WTC11 (cell line): ENCODE measurements at regions not wholly inside any gene's neighbourhood (a gene's known extent, or its start where the extent isn't known, plus 50 kb on each side); places are given as distances from the start of the nearest gene placed in this dataset.

Experiments
- ATAC-seq: fragments of 200-7000 bp; cut with Tn5 transposase; 2 replicates; pipeline ENCODE4 v1.10.0; 2021; ENCODE audit warnings: mild to moderate bottlenecking, moderate library complexity
- CTCF ChIA-PET: fragments of 300-600 bp; sonication (Branson Sonifier 250); formaldehyde crosslinking; loops from one replicate; lab custom pipeline; 2021; ENCODE audit warnings: antibody characterized with exemption; lab: Charles Lee
- POLR2A ChIA-PET: fragments of 350-600 bp; sonication (Branson Sonifier 250); formaldehyde crosslinking; loops from one replicate; lab custom pipeline; 2021; ENCODE audit warnings: antibody characterized with exemption; lab: Charles Lee
- DNase-seq: peaks from one replicate; pipeline ENCODE4 v3.0.0; 2021; ENCODE audit warnings: low spot score
- H3K27ac Mint-ChIP-seq: 2 replicates; pipeline ENCODE4 v1.8.0; 2021; ENCODE audit warnings: mixed read lengths
- H3K27me3 Mint-ChIP-seq: 2 replicates; pipeline ENCODE4 v1.8.0; 2021; ENCODE audit warnings: low read depth, mild to moderate bottlenecking, moderate library complexity, mixed read lengths
- H3K36me3 Mint-ChIP-seq: 2 replicates; pipeline ENCODE4 v1.8.0; 2021; ENCODE audit warnings: mixed read lengths
- H3K4me1 Mint-ChIP-seq: 2 replicates; pipeline ENCODE4 v1.8.0; 2022; ENCODE audit warnings: mixed read lengths
- H3K4me3 Mint-ChIP-seq: 2 replicates; pipeline ENCODE4 v1.8.0; 2021; ENCODE audit warnings: mild to moderate bottlenecking, moderate library complexity, mixed read lengths
- H3K9me3 Mint-ChIP-seq: 2 replicates; pipeline ENCODE4 v1.8.0; 2021; ENCODE audit warnings: mixed read lengths
- ESRRA ChIP-seq: sonication (generic); formaldehyde crosslinking; IDR thresholded peaks from 2 replicates; pipeline ENCODE4 v1.8.1; 2022; ENCODE audit warnings: mild to moderate bottlenecking, missing genetic modification reagents, borderline replicate concordance
- FOXJ3 ChIP-seq: sonication (generic); formaldehyde crosslinking; IDR thresholded peaks from 2 replicates; pipeline ENCODE4 v1.9.0; 2021; ENCODE audit warnings: missing genetic modification reagents, mild to moderate bottlenecking, borderline replicate concordance
- GTF2I ChIP-seq: fragments of 250-450 bp; sonication (Bioruptor Pico); conservative IDR thresholded peaks from 2 replicates; pipeline ENCODE4 v1.4.0; 2021; ENCODE audit warnings: mild to moderate bottlenecking
- JAZF1 ChIP-seq: fragments of 250-450 bp; sonication (Bioruptor Pico); IDR thresholded peaks from 2 replicates; pipeline ENCODE4 v1.9.0; 2021; ENCODE audit warnings: moderate library complexity, mild to moderate bottlenecking, inconsistent platforms
- JUN ChIP-seq: sonication (generic); formaldehyde crosslinking; IDR thresholded peaks from 2 replicates; pipeline ENCODE4 v1.8.0; 2023; ENCODE audit warnings: mild to moderate bottlenecking, missing genetic modification reagents
- OVOL2 ChIP-seq: fragments of 250-450 bp; sonication (Bioruptor Pico); IDR thresholded peaks from 2 replicates; pipeline ENCODE4 v1.9.0; 2021; ENCODE audit warnings: mild to moderate bottlenecking, borderline replicate concordance
- PRRX2 ChIP-seq: fragments of 250-450 bp; sonication (Bioruptor Pico); IDR thresholded peaks from 2 replicates; pipeline ENCODE4 v1.8.0; 2021; ENCODE audit warnings: mild to moderate bottlenecking
- ZNF219 ChIP-seq: sonication (generic); formaldehyde crosslinking; IDR thresholded peaks from 2 replicates; pipeline ENCODE4 v1.8.0; 2023; ENCODE audit warnings: missing genetic modification reagents, mild to moderate bottlenecking, borderline replicate concordance
- TF ChIP-seq, protein P1 (sequence below): sonication (generic); formaldehyde crosslinking; IDR thresholded peaks from 2 replicates; pipeline ENCODE4 v1.8.0; 2022; ENCODE audit warnings: mild to moderate bottlenecking, missing genetic modification reagents
- TF ChIP-seq, protein P2 (sequence below): sonication (generic); formaldehyde crosslinking; IDR thresholded peaks from 2 replicates; pipeline ENCODE4 v1.8.0; 2022; ENCODE audit warnings: mild to moderate bottlenecking, missing genetic modification reagents
- TF ChIP-seq, protein P3 (sequence below): fragments of 200-600 bp; IDR thresholded peaks from 2 replicates; pipeline ENCODE4 v1.8.0; 2022; ENCODE audit warnings: antibody characterized with exemption
- TF ChIP-seq, protein P4 (sequence below): sonication (generic); formaldehyde crosslinking; IDR thresholded peaks from 2 replicates; pipeline ENCODE4 v1.8.1; 2022; ENCODE audit warnings: missing genetic modification reagents, borderline replicate concordance
- TF ChIP-seq, protein P5 (sequence below): sonication (generic); formaldehyde crosslinking; IDR thresholded peaks from 2 replicates; pipeline ENCODE4 v1.8.0; 2022; ENCODE audit warnings: mild to moderate bottlenecking, missing genetic modification reagents
- TF ChIP-seq, protein P6 (sequence below): fragments of 250-450 bp; sonication (Bioruptor Pico); IDR thresholded peaks from 2 replicates; pipeline ENCODE4 v1.8.0; 2021; ENCODE audit warnings: mild to moderate bottlenecking
- TF ChIP-seq, protein P7 (sequence below): fragments of 250-450 bp; sonication (Bioruptor Pico); IDR thresholded peaks from 2 replicates; pipeline ENCODE4 v2.1.2; 2022; ENCODE audit warnings: mild to moderate bottlenecking, moderate library complexity
- TF ChIP-seq, protein P8 (sequence below): sonication (generic); formaldehyde crosslinking; conservative IDR thresholded peaks from 2 replicates; pipeline ENCODE4 v1.8.1; 2022; ENCODE audit warnings: mild to moderate bottlenecking, missing genetic modification reagents
- TF ChIP-seq, protein P9 (sequence below): sonication (generic); formaldehyde crosslinking; IDR thresholded peaks from 2 replicates; pipeline ENCODE4 v1.8.1; 2022; ENCODE audit warnings: low read depth, missing genetic modification reagents, borderline replicate concordance
- TF ChIP-seq, protein P10 (sequence below): fragments of 250-450 bp; sonication (Bioruptor Pico); IDR thresholded peaks from 2 replicates; pipeline ENCODE4 v1.9.0; 2021; ENCODE audit warnings: mild to moderate bottlenecking

DNA sequence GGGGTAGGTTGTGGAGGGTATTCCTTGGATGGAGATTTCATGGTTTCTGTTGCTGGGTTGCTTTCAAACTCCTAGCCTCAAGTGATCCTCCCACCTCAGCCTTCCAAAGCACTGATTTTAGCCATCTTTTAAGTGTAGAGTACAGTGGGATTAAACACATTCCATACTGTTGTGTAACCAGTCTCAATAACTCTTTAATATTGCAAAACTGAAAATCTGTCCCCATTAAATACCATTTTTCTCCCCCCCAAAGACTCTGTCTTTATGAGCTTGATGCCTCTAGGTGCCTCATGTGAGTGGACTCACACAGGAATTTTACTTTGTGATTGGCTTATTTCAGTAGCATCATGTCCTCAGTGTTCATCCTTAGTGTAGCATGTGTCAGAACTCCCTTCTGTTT is 74.7 kb upstream of the ATP10A start:
- ChIA-PET POLR2A (interaction anchor here (0.6 kb wide), 1 partner anchor 430 kb away, joined by 3 read pairs; no protein-coding TSS in a partner anchor), CTCF (no interaction called here)
- Mint-ChIP-seq H3K27ac (no peak overlapping the region), H3K27me3 (no peaks in the 10 kb centered on the region), H3K9me3 (no peaks in the 10 kb centered on the region), H3K36me3 (no peaks in the 10 kb centered on the region)
- ATAC-seq: no peak
- TF ChIP-seq, protein P1, sequence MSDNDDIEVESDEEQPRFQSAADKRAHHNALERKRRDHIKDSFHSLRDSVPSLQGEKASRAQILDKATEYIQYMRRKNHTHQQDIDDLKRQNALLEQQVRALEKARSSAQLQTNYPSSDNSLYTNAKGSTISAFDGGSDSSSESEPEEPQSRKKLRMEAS (CRISPR knock-in tag): no peak
- TF ChIP-seq, protein P2, sequence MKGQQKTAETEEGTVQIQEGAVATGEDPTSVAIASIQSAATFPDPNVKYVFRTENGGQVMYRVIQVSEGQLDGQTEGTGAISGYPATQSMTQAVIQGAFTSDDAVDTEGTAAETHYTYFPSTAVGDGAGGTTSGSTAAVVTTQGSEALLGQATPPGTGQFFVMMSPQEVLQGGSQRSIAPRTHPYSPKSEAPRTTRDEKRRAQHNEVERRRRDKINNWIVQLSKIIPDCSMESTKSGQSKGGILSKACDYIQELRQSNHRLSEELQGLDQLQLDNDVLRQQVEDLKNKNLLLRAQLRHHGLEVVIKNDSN (CRISPR knock-in tag): no peak
- TF ChIP-seq, protein P3, sequence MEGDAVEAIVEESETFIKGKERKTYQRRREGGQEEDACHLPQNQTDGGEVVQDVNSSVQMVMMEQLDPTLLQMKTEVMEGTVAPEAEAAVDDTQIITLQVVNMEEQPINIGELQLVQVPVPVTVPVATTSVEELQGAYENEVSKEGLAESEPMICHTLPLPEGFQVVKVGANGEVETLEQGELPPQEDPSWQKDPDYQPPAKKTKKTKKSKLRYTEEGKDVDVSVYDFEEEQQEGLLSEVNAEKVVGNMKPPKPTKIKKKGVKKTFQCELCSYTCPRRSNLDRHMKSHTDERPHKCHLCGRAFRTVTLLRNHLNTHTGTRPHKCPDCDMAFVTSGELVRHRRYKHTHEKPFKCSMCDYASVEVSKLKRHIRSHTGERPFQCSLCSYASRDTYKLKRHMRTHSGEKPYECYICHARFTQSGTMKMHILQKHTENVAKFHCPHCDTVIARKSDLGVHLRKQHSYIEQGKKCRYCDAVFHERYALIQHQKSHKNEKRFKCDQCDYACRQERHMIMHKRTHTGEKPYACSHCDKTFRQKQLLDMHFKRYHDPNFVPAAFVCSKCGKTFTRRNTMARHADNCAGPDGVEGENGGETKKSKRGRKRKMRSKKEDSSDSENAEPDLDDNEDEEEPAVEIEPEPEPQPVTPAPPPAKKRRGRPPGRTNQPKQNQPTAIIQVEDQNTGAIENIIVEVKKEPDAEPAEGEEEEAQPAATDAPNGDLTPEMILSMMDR: no peak
- TF ChIP-seq, protein P4, sequence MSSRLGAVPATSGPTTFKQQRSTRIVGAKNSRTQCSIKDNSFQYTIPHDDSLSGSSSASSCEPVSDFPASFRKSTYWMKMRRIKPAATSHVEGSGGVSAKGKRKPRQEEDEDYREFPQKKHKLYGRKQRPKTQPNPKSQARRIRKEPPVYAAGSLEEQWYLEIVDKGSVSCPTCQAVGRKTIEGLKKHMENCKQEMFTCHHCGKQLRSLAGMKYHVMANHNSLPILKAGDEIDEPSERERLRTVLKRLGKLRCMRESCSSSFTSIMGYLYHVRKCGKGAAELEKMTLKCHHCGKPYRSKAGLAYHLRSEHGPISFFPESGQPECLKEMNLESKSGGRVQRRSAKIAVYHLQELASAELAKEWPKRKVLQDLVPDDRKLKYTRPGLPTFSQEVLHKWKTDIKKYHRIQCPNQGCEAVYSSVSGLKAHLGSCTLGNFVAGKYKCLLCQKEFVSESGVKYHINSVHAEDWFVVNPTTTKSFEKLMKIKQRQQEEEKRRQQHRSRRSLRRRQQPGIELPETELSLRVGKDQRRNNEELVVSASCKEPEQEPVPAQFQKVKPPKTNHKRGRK (CRISPR knock-in tag): no peak
- TF ChIP-seq, protein P5, sequence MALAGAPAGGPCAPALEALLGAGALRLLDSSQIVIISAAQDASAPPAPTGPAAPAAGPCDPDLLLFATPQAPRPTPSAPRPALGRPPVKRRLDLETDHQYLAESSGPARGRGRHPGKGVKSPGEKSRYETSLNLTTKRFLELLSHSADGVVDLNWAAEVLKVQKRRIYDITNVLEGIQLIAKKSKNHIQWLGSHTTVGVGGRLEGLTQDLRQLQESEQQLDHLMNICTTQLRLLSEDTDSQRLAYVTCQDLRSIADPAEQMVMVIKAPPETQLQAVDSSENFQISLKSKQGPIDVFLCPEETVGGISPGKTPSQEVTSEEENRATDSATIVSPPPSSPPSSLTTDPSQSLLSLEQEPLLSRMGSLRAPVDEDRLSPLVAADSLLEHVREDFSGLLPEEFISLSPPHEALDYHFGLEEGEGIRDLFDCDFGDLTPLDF (CRISPR knock-in tag): no peak
- TF ChIP-seq, protein P6, sequence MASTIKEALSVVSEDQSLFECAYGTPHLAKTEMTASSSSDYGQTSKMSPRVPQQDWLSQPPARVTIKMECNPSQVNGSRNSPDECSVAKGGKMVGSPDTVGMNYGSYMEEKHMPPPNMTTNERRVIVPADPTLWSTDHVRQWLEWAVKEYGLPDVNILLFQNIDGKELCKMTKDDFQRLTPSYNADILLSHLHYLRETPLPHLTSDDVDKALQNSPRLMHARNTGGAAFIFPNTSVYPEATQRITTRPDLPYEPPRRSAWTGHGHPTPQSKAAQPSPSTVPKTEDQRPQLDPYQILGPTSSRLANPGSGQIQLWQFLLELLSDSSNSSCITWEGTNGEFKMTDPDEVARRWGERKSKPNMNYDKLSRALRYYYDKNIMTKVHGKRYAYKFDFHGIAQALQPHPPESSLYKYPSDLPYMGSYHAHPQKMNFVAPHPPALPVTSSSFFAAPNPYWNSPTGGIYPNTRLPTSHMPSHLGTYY (CRISPR knock-in tag): no peak
- TF ChIP-seq OVOL2 (CRISPR knock-in tag) (no peak), PRRX2 (CRISPR knock-in tag) (no peak), JAZF1 (CRISPR knock-in tag) (no peak), ZNF219 (no peak), FOXJ3 (CRISPR knock-in tag) (no peak), JUN (CRISPR knock-in tag) (no peak), GTF2I (CRISPR knock-in tag) (no peak), ESRRA (CRISPR knock-in tag) (no peak)
- TF ChIP-seq, protein P7, sequence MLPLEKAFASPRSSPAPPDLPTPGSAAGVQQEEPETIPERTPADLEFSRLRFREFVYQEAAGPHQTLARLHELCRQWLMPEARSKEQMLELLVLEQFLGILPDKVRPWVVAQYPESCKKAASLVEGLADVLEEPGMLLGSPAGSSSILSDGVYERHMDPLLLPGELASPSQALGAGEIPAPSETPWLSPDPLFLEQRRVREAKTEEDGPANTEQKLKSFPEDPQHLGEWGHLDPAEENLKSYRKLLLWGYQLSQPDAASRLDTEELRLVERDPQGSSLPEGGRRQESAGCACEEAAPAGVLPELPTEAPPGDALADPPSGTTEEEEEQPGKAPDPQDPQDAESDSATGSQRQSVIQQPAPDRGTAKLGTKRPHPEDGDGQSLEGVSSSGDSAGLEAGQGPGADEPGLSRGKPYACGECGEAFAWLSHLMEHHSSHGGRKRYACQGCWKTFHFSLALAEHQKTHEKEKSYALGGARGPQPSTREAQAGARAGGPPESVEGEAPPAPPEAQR: no peak
- TF ChIP-seq, protein P8, sequence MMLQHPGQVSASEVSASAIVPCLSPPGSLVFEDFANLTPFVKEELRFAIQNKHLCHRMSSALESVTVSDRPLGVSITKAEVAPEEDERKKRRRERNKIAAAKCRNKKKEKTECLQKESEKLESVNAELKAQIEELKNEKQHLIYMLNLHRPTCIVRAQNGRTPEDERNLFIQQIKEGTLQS (CRISPR knock-in tag): no peak
- TF ChIP-seq, protein P9, sequence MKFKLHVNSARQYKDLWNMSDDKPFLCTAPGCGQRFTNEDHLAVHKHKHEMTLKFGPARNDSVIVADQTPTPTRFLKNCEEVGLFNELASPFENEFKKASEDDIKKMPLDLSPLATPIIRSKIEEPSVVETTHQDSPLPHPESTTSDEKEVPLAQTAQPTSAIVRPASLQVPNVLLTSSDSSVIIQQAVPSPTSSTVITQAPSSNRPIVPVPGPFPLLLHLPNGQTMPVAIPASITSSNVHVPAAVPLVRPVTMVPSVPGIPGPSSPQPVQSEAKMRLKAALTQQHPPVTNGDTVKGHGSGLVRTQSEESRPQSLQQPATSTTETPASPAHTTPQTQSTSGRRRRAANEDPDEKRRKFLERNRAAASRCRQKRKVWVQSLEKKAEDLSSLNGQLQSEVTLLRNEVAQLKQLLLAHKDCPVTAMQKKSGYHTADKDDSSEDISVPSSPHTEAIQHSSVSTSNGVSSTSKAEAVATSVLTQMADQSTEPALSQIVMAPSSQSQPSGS (CRISPR knock-in tag): no peak
- TF ChIP-seq, protein P10, sequence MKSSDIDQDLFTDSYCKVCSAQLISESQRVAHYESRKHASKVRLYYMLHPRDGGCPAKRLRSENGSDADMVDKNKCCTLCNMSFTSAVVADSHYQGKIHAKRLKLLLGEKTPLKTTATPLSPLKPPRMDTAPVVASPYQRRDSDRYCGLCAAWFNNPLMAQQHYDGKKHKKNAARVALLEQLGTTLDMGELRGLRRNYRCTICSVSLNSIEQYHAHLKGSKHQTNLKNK (CRISPR knock-in tag): no peak
- TF ChIP-seq, all 79 proteins: peak for 0
- no peak for DNase-seq
- Mint-ChIP-seq H3K4me1 (peaks cover 14% of the 10 kb centered on the region), H3K4me3 (no peak overlapping the region)
